Left lobe of liver (tissue), 2 donors: ENCODE measurements at regions not wholly inside any gene's neighbourhood (a gene's known extent, or its start where the extent isn't known, plus 50 kb on each side); places are given as distances from the start of the nearest gene placed in this dataset.
"Not testable (repeated sequence)": the region's sequence is repeated elsewhere in the genome, so short reads cannot be mapped to it uniquely, and the experiment has no call there.

ENCODE experiments used
- ATAC-seq: fragments of 200-7000 bp; cut with Tn5 transposase; one replicate; pipeline ENCODE4 v1.9.1; 2020; ENCODE audit warnings: mild to moderate bottlenecking, moderate library complexity
- DNase-seq: peaks from one replicate; pipeline ENCODE4 v3.0.0-alpha.2; 2020; ENCODE audit warnings: low spot score
- donor health status: DM: no; HTN: no; CAD: no; lungs with moderate emphysema.
- donor health status: DM: no; HTN: yes; CAD: no.

- no peak for DNase-seq
- ATAC-seq: no peak
These were observed 157.8 kb upstream of the SALL4 start for GRCh38 chr20:51960047-51960675.

GRCh38 chr20:51959066-51959542 lies 156.8 kb upstream of the SALL4 start:
- ATAC-seq: no peak
- no peak for DNase-seq

DNA sequence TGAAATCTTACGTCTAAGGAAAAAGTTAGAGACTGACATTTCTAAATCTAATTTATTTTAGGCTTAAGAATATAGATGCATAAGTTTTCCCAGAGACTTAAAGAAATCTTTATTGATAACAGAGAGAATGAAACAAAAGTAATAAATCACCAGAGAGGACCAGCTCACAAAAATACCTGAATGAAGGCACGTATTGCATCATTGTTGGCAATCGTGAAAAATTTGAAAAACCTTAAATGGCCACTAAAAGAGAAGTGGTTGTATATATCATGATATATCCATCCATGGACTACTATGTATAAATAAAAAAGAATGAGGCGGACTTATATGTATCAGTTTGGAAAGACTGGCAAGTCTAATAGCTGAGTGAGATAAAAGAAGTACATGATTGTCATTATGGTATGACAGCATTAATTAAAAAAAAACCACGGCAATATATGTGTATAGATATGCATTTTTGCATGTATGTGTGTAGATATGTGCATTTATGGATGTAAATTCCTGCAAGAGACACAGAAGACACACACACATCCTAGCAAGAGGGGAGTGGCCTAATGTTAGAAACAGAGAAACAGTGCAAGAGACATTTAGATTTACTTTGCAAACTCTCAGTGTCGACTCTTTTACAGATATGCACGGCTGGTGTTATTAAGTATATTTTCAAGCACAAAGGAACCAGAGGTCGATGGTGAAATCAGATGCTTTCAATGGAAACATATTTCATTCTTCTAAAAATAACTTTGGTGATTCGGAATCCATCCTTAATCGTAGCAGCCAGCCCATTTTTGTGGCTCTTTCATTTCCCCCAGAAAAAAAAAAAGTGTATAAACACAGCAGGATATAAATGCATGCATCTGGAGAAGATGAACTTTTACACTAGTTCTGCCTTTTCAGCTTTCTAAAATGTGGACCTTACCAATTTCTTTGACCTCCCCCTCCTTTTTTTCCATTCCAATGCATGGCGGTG lies 156.1 kb upstream of the SALL4 start:
- ATAC-seq (no peak), DNase-seq (no peak)

DNA sequence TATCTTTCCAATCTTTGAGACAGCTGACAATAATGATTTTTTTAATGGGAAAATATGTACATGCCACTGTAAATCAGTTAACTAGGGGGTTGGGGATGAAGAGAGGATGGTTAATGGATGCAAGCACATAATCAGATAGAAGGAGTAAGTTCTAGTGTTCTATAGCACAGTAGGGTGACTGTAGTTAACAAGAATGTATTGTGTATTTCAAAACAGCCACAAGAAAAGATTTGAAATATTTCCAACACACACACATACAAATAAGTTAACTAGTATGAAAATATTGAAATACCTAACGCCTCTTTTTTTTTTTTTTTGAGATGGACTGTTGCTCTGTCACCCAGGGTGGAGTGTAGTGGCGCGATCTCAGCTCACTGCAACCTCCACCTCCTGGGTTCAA lies 153.4 kb upstream of the SALL4 start:
- DNase-seq: no peak
- no peak for ATAC-seq

- no peak for DNase-seq
- no peak for ATAC-seq
These were observed 151.5 kb upstream of the SALL4 start for GRCh38 chr20:51953731-51954340.

- ATAC-seq (no peak), DNase-seq (no peak)
These were observed 148.6 kb upstream of the SALL4 start for GRCh38 chr20:51950926-51951325.

DNA sequence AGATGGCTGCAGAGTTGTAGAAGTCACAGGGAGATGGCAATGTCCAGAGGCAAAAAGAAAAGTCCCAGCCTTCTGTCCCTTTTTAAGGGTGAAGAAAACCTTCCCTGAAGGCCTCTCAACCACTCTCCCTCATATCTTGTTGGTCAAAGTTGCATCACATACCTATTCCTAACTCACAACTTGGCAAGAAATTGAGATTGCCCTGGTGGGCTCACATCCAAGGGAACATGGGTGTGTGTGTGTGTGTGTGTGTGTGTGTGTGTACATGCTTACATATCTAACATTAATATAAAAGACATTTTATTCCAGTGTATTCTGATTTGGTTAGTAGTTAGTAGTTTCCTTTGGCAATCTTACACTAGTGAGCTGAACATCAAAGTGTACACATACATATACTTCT lies 144.3 kb upstream of the SALL4 start:
- DNase-seq (no peak), ATAC-seq (no peak)

GRCh38 chr20:51945881-51946280 lies 143.6 kb upstream of the SALL4 start:
- ATAC-seq: no peak

DNA sequence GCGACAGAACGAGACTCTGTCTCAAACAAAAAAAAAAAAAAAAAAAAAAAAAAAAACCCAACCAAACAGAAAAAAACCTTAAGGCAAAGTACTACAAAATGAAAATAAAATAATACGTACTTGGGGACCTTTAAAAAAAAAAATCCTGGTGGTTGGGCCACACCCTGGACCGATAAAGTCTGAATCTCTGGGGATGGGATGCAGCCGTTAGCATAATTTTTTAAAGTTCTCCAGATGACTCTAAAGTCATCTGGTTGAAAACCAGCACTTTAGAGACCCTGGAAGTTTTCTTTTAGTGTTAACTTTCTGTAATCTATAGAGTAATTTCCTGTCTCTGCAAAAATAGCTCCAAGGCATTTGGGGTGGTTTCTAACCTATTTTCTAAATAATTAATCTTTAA lies 142.9 kb upstream of the SALL4 start:
- no peak for ATAC-seq
- no peak for DNase-seq

More at GRCh38 chr20:51945881-51946280, 143.6 kb upstream of the SALL4 start:
- DNase-seq: no peak

DNA sequence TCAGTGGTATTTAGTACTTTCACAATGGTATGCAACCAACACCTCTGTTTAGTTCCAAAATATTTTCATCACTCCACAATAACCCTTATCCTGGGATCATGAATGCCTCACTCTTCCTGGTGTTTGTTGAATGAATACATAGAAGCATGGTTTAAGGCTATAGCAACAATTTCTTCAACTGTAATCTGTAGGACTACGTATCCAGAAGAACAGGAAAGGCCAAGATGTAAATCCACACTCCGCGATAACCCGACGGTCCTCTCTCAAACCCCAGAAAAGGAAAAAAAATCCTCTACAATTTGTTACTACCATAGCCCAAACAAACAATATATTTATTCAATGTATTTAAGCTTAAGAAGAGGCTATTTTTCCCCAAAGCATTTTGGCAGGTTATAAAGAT lies 141.4 kb upstream of the SALL4 start:
- ATAC-seq (no peak), DNase-seq (no peak)

DNA sequence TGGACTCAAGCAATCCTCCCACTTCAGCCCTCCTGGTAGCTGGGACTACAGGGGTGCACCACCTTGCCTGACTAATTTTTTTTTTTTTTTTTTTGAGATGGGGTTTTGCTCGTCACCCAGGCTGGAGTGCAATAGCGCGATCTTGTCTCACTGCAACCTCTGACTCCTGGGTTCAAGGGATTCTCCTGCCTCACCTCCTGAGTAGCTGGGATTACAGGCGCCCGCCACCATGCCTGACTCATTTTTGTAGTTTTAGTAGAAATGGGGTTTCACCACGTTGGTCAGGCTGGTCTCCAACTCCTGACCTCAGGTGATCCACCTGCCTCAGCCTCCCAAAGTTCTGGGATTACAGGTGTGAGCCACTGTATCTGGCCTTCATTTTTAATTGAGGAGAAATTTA lies 141.0 kb upstream of the SALL4 start:
- DNase-seq, ATAC-seq: not testable (repeated sequence)

DNA sequence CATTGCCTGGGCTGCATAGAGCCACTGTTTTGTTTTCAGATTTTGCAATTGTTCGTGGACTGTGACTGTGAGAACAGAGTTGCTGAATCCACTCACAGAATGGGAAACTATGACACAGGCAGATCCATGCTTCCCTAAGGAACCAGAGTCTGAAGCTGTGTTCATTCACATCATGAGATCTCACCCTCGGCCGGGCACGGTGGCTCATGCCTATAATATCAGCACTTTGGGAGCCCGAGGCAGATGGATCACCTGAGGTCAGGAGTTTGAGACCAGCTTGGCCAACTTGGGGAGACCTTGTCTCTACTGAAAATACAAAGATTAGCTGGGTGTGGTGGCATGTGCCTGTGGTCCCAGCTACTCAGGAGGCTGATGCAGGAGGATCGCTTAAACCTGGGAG lies 139.2 kb upstream of the SALL4 start:
- ATAC-seq (no peak), DNase-seq (no peak)

DNA sequence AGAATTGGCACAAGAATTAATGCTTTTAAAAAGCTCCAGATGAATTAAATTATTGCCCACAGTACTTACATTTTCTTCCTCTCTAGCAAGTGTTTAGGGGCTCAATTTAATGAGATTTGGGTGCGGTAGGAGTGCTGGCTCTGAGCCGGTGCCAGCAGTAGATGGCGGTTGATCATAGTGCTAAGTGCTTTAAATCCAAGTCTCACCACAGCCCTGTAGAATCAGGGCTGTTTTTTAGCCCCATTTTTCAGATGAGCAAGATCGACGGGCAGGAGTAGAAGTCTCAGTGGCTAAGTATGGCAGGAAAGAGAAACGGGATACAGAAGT lies 136.9 kb upstream of the SALL4 start:
- ATAC-seq: no peak
- no peak for DNase-seq

GRCh38 chr20:51938559-51939258 lies 136.4 kb upstream of the SALL4 start:
- DNase-seq: no peak
- ATAC-seq: no peak

- ATAC-seq: no peak
- DNase-seq: no peak
These were observed 135.5 kb upstream of the SALL4 start for GRCh38 chr20:51937779-51938178.

- ATAC-seq (no peak), DNase-seq (no peak)
These were observed 134.1 kb upstream of the SALL4 start for GRCh38 chr20:51936377-51936776.

- ATAC-seq (no peak), DNase-seq (no peak)
These were observed 132.7 kb upstream of the SALL4 start for GRCh38 chr20:51935003-51935358.

DNA sequence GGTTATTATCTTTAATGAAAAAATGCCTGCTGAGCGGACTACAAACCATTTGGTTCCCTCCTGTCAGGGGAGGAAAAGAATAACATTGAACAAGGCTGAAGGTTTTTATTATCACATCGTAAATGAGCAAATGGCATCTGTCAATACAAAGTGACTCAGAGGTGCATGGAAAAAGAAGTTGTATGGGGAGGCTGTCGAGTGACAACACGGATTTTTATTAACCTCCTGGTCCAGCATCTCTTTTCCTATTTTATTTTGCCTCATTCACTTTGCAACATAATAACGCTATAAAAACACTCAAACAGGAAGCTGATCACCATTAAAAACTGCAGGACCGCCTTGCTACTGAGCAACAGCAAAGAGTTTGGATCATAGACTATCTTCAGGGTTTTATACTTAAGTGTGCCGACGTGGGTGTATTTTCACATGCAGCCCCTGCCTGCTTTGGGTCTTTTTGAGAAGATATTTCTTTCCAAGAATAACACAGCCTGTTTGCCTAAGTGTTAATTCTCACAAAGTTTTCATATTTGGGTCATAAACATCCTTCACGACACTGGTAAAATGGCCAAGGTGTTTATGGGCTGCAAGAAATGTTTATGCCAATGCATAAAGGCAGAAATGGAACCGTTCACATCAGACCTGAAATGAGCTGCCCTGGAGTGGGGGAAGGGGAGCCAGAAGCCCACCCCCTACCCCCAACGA lies 132.1 kb upstream of the SALL4 start:
- ATAC-seq (no peak), DNase-seq (no peak)

DNA sequence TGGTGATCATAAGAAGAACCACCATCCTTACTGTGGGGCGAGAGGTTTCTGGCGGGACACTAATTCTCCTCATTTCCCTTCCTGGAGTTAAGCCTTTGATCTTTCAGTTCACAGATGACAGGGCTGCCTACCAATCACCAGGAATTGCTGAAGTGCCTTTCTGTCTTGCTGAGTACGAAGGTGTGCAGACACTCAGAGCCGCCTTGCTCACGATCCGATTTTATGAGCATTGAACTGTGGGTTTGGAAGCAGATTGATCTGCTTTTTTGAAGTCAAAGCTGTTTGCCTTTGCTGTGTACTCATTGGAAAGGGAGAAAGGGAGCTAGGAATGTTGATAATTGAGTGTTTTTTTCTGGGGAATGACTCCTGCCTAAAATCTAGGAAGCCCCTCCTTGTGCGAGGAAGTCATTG lies 129.1 kb upstream of the SALL4 start:
- DNase-seq (no peak), ATAC-seq (no peak)

DNA sequence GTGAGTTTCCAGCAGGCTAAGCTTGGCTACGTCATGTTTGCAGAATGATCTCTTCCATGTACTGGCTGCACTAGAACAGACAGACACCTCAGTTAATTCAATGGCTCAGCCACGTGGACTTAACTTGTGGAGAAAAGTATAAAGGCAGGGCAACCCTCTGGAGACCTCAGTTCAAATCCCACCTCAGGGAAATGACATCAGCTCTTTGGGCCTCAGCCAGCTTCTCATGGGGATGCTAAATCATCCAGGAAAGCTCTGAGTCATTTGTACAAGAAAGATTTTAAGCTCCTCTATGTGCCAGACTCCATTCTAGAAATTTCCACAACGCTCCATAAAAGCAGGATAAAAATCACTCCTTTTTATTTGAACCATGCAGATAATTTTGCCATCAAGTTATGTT lies 128.5 kb upstream of the SALL4 start:
- no peak for DNase-seq
- ATAC-seq: no peak

DNA sequence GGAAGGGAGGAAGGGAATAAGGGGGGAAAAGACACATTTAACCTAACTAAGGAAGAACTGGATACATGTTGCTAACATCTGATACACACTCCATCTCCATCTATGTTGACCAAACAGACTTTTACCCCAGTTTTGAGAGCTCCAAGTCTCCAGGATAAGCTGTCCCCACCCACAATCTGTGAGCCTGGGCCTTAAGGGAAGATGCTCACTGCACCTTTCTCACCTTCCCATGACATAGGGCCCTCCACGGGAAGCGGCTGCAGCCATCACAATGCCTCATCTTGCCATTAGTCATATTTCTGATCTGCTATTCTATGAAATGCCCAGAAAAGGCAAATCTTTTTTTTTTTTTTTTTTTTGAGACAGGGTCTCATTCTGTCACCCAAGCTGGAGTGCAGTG lies 126.6 kb upstream of the SALL4 start:
- no peak for ATAC-seq
- DNase-seq: no peak
